GF-D8 (cell line): ENCODE measurements at regions not wholly inside any gene's neighbourhood (a gene's known extent, or its start where the extent isn't known, plus 50 kb on each side); places are given as distances from the start of the nearest gene placed in this dataset.

Experiments used
- DNase-seq: peaks from one replicate; lab custom pipeline; 2025; lab: John Stamatoyannopoulos, UW

- no peak for DNase-seq
Measured at GRCh38 chr12:67370979-67371378, 101.8 kb downstream of the CAND1 start.

- no peak for DNase-seq
Measured at GRCh38 chr12:67377021-67377420, 107.9 kb downstream of the CAND1 start.

- DNase-seq: no peak
Measured at GRCh38 chr12:67377541-67377940, 108.4 kb downstream of the CAND1 start.

GRCh38 chr12:67382241-67382871 lies 113.2 kb downstream of the CAND1 start:
- DNase-seq: no peak

GRCh38 chr12:67386869-67387565 lies 117.9 kb downstream of the CAND1 start:
- DNase-seq: no peak

GRCh38 chr12:67388331-67389138 lies 119.4 kb downstream of the CAND1 start:
- no peak for DNase-seq

- DNase-seq: no peak
Measured at GRCh38 chr12:67390273-67390672, 121.1 kb downstream of the CAND1 start.

- DNase-seq: no peak
Measured at GRCh38 chr12:67391034-67391433, 121.9 kb downstream of the CAND1 start.

- no peak for DNase-seq
Measured at GRCh38 chr12:67391656-67392055, 122.5 kb downstream of the CAND1 start.

- no peak for DNase-seq
Measured at GRCh38 chr12:67394550-67394949, 125.4 kb downstream of the CAND1 start.

- no peak for DNase-seq
Measured at GRCh38 chr12:67400742-67401141, 131.6 kb downstream of the CAND1 start.

GRCh38 chr12:67410246-67410645 lies 141.1 kb downstream of the CAND1 start:
- DNase-seq: no peak

GRCh38 chr12:67410667-67411067 lies 141.5 kb downstream of the CAND1 start:
- DNase-seq: no peak

- no peak for DNase-seq
Measured at GRCh38 chr12:67411562-67411961, 142.4 kb downstream of the CAND1 start.

GRCh38 chr12:67413577-67413976 lies 144.4 kb downstream of the CAND1 start:
- DNase-seq: no peak

GRCh38 chr12:67414011-67414715 lies 145.0 kb downstream of the CAND1 start:
- DNase-seq: no peak

GRCh38 chr12:67415473-67415872 lies 146.3 kb downstream of the CAND1 start:
- no peak for DNase-seq

- DNase-seq: no peak
Measured at GRCh38 chr12:67419810-67420209, 150.7 kb downstream of the CAND1 start.

GRCh38 chr12:67420506-67420905 lies 151.3 kb downstream of the CAND1 start:
- no peak for DNase-seq

- DNase-seq: no peak
Measured at GRCh38 chr12:67422081-67422480, 152.9 kb downstream of the CAND1 start.

GRCh38 chr12:67424784-67425183 lies 155.6 kb downstream of the CAND1 start:
- DNase-seq: no peak

GRCh38 chr12:67425394-67425793 lies 156.2 kb downstream of the CAND1 start:
- DNase-seq: no peak
